ENCODE measurements at regions not wholly inside any gene's neighbourhood (a gene's known extent, or its start where the extent isn't known, plus 50 kb on each side); places are given as distances from the start of the nearest gene placed in this dataset.

DNA sequence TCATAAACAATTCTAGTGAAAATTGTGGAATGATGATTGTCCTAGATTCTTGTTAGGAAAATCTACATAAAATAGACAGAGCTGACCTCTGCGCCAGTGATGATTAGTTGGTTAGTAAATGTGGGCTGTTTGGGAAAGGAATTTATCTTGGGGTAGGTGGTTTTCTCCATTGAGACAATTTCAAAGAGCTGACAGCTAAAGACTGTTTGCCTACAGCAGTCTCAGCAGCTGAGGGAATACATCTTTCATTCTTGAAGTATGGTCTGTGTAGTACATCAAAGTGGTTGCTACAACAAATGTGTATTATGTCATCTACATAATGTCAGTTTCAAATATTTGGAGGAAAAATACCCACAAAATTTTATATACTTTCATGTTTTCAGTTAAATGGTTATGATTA is 117.2 kb upstream of the TRPC4 start:
- Histone ChIP-seq H3K4me2 (no peak overlapping the region), H3K27me3 (no peaks in the 10 kb centered on the region), H4K20me1 (ENCODE audit: insufficient read depth, poor library complexity, severe bottlenecking) (no peaks in the 10 kb centered on the region), H3K4me3 (no peak overlapping the region), H3K27ac (no peak overlapping the region), H3K9me3 (ENCODE audit: low read depth) (no peaks in the 10 kb centered on the region), H3K4me1 (ENCODE audit: insufficient read depth) (no peaks in the 10 kb centered on the region), H2AFZ (no peak overlapping the region), H3K36me3 (replicated peaks; ENCODE audit: insufficient read depth, low read depth) (no peaks in the 10 kb centered on the region), H3K79me2 (no peaks in the 10 kb centered on the region), H3K9me2 (replicated peaks; ENCODE audit: insufficient read depth) (no peaks in the 10 kb centered on the region)
- WGBS (ENCODE audit: low lambda C conversion rate, missing lambda C conversion rate), result 90% methylated on average over 1 of the region's 1 CpG
- DNase-seq (ENCODE audit: low spot score), result no peak
- TF ChIP-seq EZH2 (IDR thresholded peaks at IDR 0.05; ENCODE audit: borderline replicate concordance) (no peak), EZH2phosphoT487 (IDR thresholded peaks at IDR 0.05; ENCODE audit: low read depth, severe bottlenecking, unreplicated experiment) (no peak)
- TF ChIP-seq, protein P1, sequence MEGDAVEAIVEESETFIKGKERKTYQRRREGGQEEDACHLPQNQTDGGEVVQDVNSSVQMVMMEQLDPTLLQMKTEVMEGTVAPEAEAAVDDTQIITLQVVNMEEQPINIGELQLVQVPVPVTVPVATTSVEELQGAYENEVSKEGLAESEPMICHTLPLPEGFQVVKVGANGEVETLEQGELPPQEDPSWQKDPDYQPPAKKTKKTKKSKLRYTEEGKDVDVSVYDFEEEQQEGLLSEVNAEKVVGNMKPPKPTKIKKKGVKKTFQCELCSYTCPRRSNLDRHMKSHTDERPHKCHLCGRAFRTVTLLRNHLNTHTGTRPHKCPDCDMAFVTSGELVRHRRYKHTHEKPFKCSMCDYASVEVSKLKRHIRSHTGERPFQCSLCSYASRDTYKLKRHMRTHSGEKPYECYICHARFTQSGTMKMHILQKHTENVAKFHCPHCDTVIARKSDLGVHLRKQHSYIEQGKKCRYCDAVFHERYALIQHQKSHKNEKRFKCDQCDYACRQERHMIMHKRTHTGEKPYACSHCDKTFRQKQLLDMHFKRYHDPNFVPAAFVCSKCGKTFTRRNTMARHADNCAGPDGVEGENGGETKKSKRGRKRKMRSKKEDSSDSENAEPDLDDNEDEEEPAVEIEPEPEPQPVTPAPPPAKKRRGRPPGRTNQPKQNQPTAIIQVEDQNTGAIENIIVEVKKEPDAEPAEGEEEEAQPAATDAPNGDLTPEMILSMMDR (IDR thresholded peaks at IDR 0.05; ENCODE audit: poor library complexity), result no peak

GRCh38 chr13:37985281-37985680 is 115.7 kb upstream of the TRPC4 start:
- H3K36me3 ChIP-seq (replicated peaks; ENCODE audit: insufficient read depth, low read depth), result no peaks in the 10 kb centered on the region
- H3K27me3 ChIP-seq, result no peaks in the 10 kb centered on the region
- H3K27ac ChIP-seq, result no peak overlapping the region
- TF ChIP-seq EZH2 (IDR thresholded peaks at IDR 0.05; ENCODE audit: borderline replicate concordance), result no peak
- no peaks in the 10 kb centered on the region for H3K9me2 ChIP-seq (replicated peaks; ENCODE audit: insufficient read depth)
- H2AFZ ChIP-seq, result no peak overlapping the region
- no peak overlapping the region for H3K4me3 ChIP-seq
- 81% methylated on average over 5 of the region's 5 CpGs for WGBS (ENCODE audit: low lambda C conversion rate, missing lambda C conversion rate)
- no peak for DNase-seq (ENCODE audit: low spot score)
- no peaks in the 10 kb centered on the region for H3K9me3 ChIP-seq (ENCODE audit: low read depth)
- no peak overlapping the region for H3K4me2 ChIP-seq
- H3K79me2 ChIP-seq, result no peaks in the 10 kb centered on the region
- no peaks in the 10 kb centered on the region for H4K20me1 ChIP-seq (ENCODE audit: insufficient read depth, poor library complexity, severe bottlenecking)
- no peaks in the 10 kb centered on the region for H3K4me1 ChIP-seq (ENCODE audit: insufficient read depth)

GRCh38 chr13:37984357-37984756 is 114.8 kb upstream of the TRPC4 start:
- WGBS (ENCODE audit: low lambda C conversion rate, missing lambda C conversion rate), result 88% methylated on average over 6 of the region's 6 CpGs

GRCh38 chr13:37981932-37982331 is 112.4 kb upstream of the TRPC4 start:
- Histone ChIP-seq H3K9me3 (ENCODE audit: low read depth) (no peaks in the 10 kb centered on the region), H4K20me1 (ENCODE audit: insufficient read depth, poor library complexity, severe bottlenecking) (no peaks in the 10 kb centered on the region), H2AFZ (no peak overlapping the region), H3K4me3 (no peak overlapping the region), H3K4me2 (no peak overlapping the region), H3K9me2 (replicated peaks; ENCODE audit: insufficient read depth) (no peaks in the 10 kb centered on the region), H3K79me2 (no peaks in the 10 kb centered on the region), H3K4me1 (ENCODE audit: insufficient read depth) (no peaks in the 10 kb centered on the region), H3K27me3 (no peaks in the 10 kb centered on the region), H3K27ac (no peak overlapping the region), H3K36me3 (replicated peaks; ENCODE audit: insufficient read depth, low read depth) (no peaks in the 10 kb centered on the region)
- DNase-seq (ENCODE audit: low spot score), result no peak
- TF ChIP-seq EZH2phosphoT487 (IDR thresholded peaks at IDR 0.05; ENCODE audit: low read depth, severe bottlenecking, unreplicated experiment), result no peak
- no peak for TF ChIP-seq EZH2 (IDR thresholded peaks at IDR 0.05; ENCODE audit: borderline replicate concordance)
- TF ChIP-seq, protein P1 (IDR thresholded peaks at IDR 0.05; ENCODE audit: poor library complexity), result no peak

More at GRCh38 chr13:37984357-37984756, 114.8 kb upstream of the TRPC4 start:
- H3K4me3 ChIP-seq, result no peak overlapping the region
- no peak overlapping the region for H3K4me2 ChIP-seq
- DNase-seq (ENCODE audit: low spot score), result no peak
- H3K27ac ChIP-seq, result no peak overlapping the region
- H3K27me3 ChIP-seq, result no peaks in the 10 kb centered on the region
- no peaks in the 10 kb centered on the region for H3K36me3 ChIP-seq (replicated peaks; ENCODE audit: insufficient read depth, low read depth)
- no peaks in the 10 kb centered on the region for H4K20me1 ChIP-seq (ENCODE audit: insufficient read depth, poor library complexity, severe bottlenecking)
- no peaks in the 10 kb centered on the region for H3K9me3 ChIP-seq (ENCODE audit: low read depth)
- TF ChIP-seq EZH2phosphoT487 (IDR thresholded peaks at IDR 0.05; ENCODE audit: low read depth, severe bottlenecking, unreplicated experiment) (no peak), EZH2 (IDR thresholded peaks at IDR 0.05; ENCODE audit: borderline replicate concordance) (no peak)
- TF ChIP-seq, protein P1 (IDR thresholded peaks at IDR 0.05; ENCODE audit: poor library complexity), result no peak
- H2AFZ ChIP-seq, result no peak overlapping the region
- no peaks in the 10 kb centered on the region for H3K79me2 ChIP-seq
- H3K9me2 ChIP-seq (replicated peaks; ENCODE audit: insufficient read depth), result no peaks in the 10 kb centered on the region
- no peaks in the 10 kb centered on the region for H3K4me1 ChIP-seq (ENCODE audit: insufficient read depth)
